AG10803 (cell line): ENCODE measurements at regions not wholly inside any gene's neighbourhood (a gene's known extent, or its start where the extent isn't known, plus 50 kb on each side); places are given as distances from the start of the nearest gene placed in this dataset.

Experiments
- DNase-seq: peaks from one replicate; pipeline ENCODE4 v3.0.0; 2010; ENCODE audit warnings: low read depth
- H3K4me3 ChIP-seq: 2 replicates; pipeline ENCODE4 v1.5.1; 2011; ENCODE audit warnings: mild to moderate bottlenecking, low read length, control low read depth
- CTCF ChIP-seq: conservative IDR thresholded peaks from 2 replicates; pipeline ENCODE4 v1.5.1; 2011; ENCODE audit warnings: mild to moderate bottlenecking, low read length, control low read depth, inconsistent platforms

GRCh38 chr6:139486476-139486799 lies 112.0 kb upstream of the CITED2 start:
- no peak overlapping the region for H3K4me3 ChIP-seq
- TF ChIP-seq CTCF, result no peak
- no peak for DNase-seq

DNA sequence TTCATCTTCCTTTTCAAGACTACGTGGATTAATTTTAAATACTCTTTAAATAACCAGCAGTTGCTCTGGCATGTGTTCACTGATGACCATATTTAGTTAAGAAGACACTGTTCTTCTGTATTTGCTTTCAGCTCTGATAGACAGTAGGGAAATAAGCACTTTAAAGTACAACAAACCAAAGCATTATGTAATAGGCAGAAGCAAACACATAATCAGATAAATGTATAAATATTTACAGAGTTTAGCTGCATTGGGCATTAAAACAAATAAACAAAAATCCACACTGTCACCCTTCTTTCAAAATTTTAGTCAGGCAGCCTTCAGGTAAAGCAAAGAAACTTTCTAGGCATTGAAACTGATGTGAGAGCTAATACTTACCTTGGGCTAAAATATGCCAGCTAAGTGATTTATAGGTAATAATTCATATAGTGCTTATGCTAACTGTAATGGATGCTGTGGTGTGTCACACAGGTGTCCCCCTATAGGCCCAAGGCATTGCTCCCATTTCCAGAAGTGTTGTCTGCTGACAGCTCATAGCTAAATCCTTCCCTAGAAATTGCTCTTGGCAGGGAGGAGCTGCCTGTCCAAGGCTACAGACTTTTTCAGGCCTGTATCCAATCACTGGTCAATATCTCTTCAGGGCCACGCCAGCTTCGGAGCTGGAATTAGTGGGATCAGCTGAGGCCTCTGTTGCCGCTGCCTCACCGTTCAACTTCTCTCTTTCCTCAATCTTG lies 111.5 kb upstream of the CITED2 start:
- DNase-seq, result no peak
- no peak for TF ChIP-seq CTCF
- H3K4me3 ChIP-seq, result no peak overlapping the region

- no peak for TF ChIP-seq CTCF
- no peak overlapping the region for H3K4me3 ChIP-seq
- DNase-seq, result no peak
Measured at GRCh38 chr6:139485185-139485584, 110.7 kb upstream of the CITED2 start.

DNA sequence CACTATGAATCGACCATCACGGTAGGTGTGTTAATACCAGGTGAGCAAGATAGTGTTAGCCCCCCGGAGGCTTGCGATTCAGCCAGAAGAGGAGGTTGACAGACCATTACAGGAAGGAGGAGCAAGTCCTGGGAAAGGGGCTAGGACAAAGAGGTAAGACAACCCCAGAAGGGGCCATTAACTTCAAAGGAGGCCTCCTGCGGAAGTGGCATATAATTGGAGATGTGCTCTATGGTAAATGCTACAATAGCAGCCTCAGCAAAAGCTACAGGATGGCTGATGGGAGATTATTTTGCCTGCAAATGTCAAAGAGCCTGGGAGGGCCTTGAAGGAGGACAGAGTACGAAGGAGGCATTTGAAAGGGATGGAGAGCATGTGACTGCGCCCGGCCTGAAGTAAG lies 108.6 kb upstream of the CITED2 start:
- no peak for TF ChIP-seq CTCF
- no peak overlapping the region for H3K4me3 ChIP-seq
- DNase-seq, result no peak

DNA sequence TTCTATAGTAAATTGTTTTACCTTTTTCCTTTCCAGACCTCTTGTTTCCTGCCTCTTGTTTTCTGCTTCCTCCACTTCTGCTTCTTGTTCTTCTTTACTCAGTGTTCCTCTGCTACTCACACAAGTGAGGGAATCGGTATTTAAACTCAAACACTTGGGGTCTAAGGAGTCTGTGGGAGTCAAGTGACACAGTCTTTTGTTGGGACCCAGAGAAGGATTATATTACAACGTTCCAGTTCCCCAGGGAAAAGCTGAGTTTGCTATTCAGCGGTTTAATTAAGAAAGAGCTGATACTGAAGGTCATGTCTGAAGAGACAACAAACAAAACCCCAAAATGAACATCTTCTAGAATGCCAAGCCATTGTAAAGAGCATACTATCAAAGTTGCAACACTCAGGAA lies 107.8 kb upstream of the CITED2 start:
- no peak for TF ChIP-seq CTCF
- DNase-seq, result no peak
- H3K4me3 ChIP-seq, result no peak overlapping the region

GRCh38 chr6:139480356-139481165 lies 106.1 kb upstream of the CITED2 start:
- no peak overlapping the region for H3K4me3 ChIP-seq
- no peak for TF ChIP-seq CTCF
- no peak for DNase-seq
